HepG2 (cell line): ENCODE measurements at regions not wholly inside any gene's neighbourhood (a gene's known extent, or its start where the extent isn't known, plus 50 kb on each side); places are given as distances from the start of the nearest gene placed in this dataset.

Experiments
- ARNTL ChIP-seq: sonication (generic); formaldehyde crosslinking; IDR thresholded peaks from 2 replicates; pipeline ENCODE4 v1.4.0; 2020; ENCODE audit warnings: mild to moderate bottlenecking, missing genetic modification reagents
- ATF3 ChIP-seq: sonication (generic); formaldehyde crosslinking; IDR thresholded peaks from 2 replicates; pipeline ENCODE4 v1.4.0; 2020; ENCODE audit warnings: missing genetic modification reagents
- IRF9 ChIP-seq: sonication (generic); formaldehyde crosslinking; IDR thresholded peaks from 2 replicates; pipeline ENCODE4 v1.8.0; 2022; ENCODE audit warnings: missing genetic modification reagents, mild to moderate bottlenecking, borderline replicate concordance
- JUND ChIP-seq: sonication (generic); formaldehyde crosslinking; IDR thresholded peaks from 2 replicates; pipeline ENCODE4 v1.8.0; 2022; ENCODE audit warnings: mild to moderate bottlenecking, missing genetic modification reagents
- MXI1 ChIP-seq: IDR thresholded peaks from 3 replicates; pipeline ENCODE4 v1.6.1; 2012; ENCODE audit warnings: low read depth, low read length, inconsistent platforms, borderline replicate concordance
- NFKBIZ ChIP-seq: IDR thresholded peaks from 2 replicates; pipeline ENCODE4 v1.6.1; 2018; ENCODE audit warnings: missing genetic modification reagents, missing compliant biosample characterization
- PCBP2 ChIP-seq: fragments of 200-400 bp; formaldehyde crosslinking; optimal IDR thresholded peaks from 2 replicates; pipeline ENCODE3; 2018; ENCODE audit warnings: low read length, low read depth; ENCODE audit not compliant: poor library complexity, severe bottlenecking
- SIX4 ChIP-seq: sonication (generic); formaldehyde crosslinking; IDR thresholded peaks from 2 replicates; pipeline ENCODE4 v1.4.0; 2020; ENCODE audit warnings: missing genetic modification reagents
- ZBTB20 ChIP-seq: sonication (generic); formaldehyde crosslinking; IDR thresholded peaks from 2 replicates; pipeline ENCODE4 v1.8.1; 2023; ENCODE audit warnings: missing genetic modification reagents, low read depth, mild to moderate bottlenecking, borderline replicate concordance
- ZFP36 ChIP-seq: fragments of 150-350 bp; IDR thresholded peaks from 2 replicates; pipeline ENCODE4 v1.6.1; 2018; ENCODE audit warnings: borderline replicate concordance, low read length, low read depth; ENCODE audit not compliant: partially characterized antibody
- ZNF274 ChIP-seq: sonication (generic); formaldehyde crosslinking; IDR thresholded peaks from 2 replicates; pipeline ENCODE4 v1.5.1; 2020; ENCODE audit warnings: mild to moderate bottlenecking, missing genetic modification reagents
- ZNF317 ChIP-seq: sonication (generic); formaldehyde crosslinking; IDR thresholded peaks from 2 replicates; pipeline ENCODE4 v1.5.0; 2020; ENCODE audit warnings: mild to moderate bottlenecking, missing genetic modification reagents
- ZNF562 ChIP-seq: sonication (generic); formaldehyde crosslinking; IDR thresholded peaks from 2 replicates; pipeline ENCODE4 v1.8.0; 2022; ENCODE audit warnings: missing genetic modification reagents, borderline replicate concordance
- ZXDC ChIP-seq: sonication (generic); formaldehyde crosslinking; IDR thresholded peaks from 2 replicates; pipeline ENCODE4 v1.5.0; 2020; ENCODE audit warnings: mild to moderate bottlenecking, missing genetic modification reagents

- TF ChIP-seq ATF3, result no peak
- TF ChIP-seq ARNTL, result no peak
- TF ChIP-seq ZNF562 (CRISPR knock-in tag), result no peak
- TF ChIP-seq ZNF274, result no peak
- no peak for TF ChIP-seq ZFP36
- no peak for TF ChIP-seq ZBTB20 (CRISPR knock-in tag)
- TF ChIP-seq PCBP2, result no peak
- TF ChIP-seq MXI1, result no peak
- TF ChIP-seq ZNF317 (CRISPR knock-in tag), result no peak
- no peak for TF ChIP-seq JUND (CRISPR knock-in tag)
- TF ChIP-seq ZXDC (CRISPR knock-in tag), result no peak
- TF ChIP-seq NFKBIZ (CRISPR knock-in tag), result no peak
- no peak for TF ChIP-seq SIX4 (CRISPR knock-in tag)
- no peak for TF ChIP-seq IRF9 (CRISPR knock-in tag)
Measured at GRCh38 chr2:172336681-172337080, 90.7 kb upstream of the ITGA6 start.
